GM12878 (cell line): ENCODE measurements at regions not wholly inside any gene's neighbourhood (a gene's known extent, or its start where the extent isn't known, plus 50 kb on each side); places are given as distances from the start of the nearest gene placed in this dataset.

Experiments used
- ATAC-seq: fragments of 200-7000 bp; cut with Tn5 transposase; 3 replicates; pipeline ENCODE4 v1.9.1; 2020; ENCODE audit warnings: mild to moderate bottlenecking, moderate library complexity
- BruUV-seq: library from RNA; stranded (reverse); fragments of 400-500 nt; replicated peaks from 2 replicates; lab custom pipeline; 2021; lab: Mats Ljungman, UMichigan
- CTCF ChIA-PET: fragments of 300-600 bp; sonication (Branson Sonifier 250); formaldehyde crosslinking; extraction: SDS; loops from one replicate; lab custom pipeline; 2021; ENCODE audit warnings: inconsistent platforms; lab: Yijun Ruan, JAX
- POLR2A ChIA-PET: fragments of 350-600 bp; formaldehyde crosslinking; extraction: SDS; loops from one replicate; lab custom pipeline; 2021; ENCODE audit warnings: inconsistent platforms; lab: Charles Lee
- RAD21 ChIA-PET: fragments of 300-600 bp; sonication (Branson Sonifier 250); formaldehyde crosslinking; loops from one replicate; lab custom pipeline; 2023; ENCODE audit warnings: antibody characterized with exemption; ENCODE audit not compliant: unreplicated experiment; lab: Charles Lee
- SMC1A ChIA-PET: fragments of 300-600 bp; sonication (Branson Sonifier 250); formaldehyde crosslinking; loops from one replicate; lab custom pipeline; 2023; ENCODE audit not compliant: unreplicated experiment, uncharacterized antibody; lab: Charles Lee
- DNase-seq: peaks from one replicate; pipeline ENCODE4 v3.0.0-alpha.2; 2011; ENCODE audit warnings: low read depth, low spot score
- FAIRE-seq: peaks from 3 replicates; lab custom pipeline; 2011; peaks lifted over from hg19 to GRCh38; lab: Jason Lieb, UNC
- H2AFZ ChIP-seq: 2 replicates; pipeline ENCODE4 v1.6.0; 2011; ENCODE audit warnings: low read depth, low read length, control low read depth; ENCODE audit not compliant: control insufficient read depth
- H3K27ac ChIP-seq: 2 replicates; pipeline ENCODE4 v1.5.1; 2011; ENCODE audit warnings: control low read depth; ENCODE audit not compliant: control insufficient read depth, insufficient read depth
- H3K27me3 ChIP-seq, 2 experiments: replicated peaks in 1 of 2; 2 replicates each; pipeline versions ENCODE4 v1.6.0 to v1.6.1; 2011; ENCODE audit warnings: low read length in 1 of 2; ENCODE audit not compliant: control insufficient read depth in 2 of 2, insufficient read depth in 2 of 2
- H3K36me3 ChIP-seq, 2 experiments: 2 replicates each; pipeline ENCODE4 v1.5.1; 2011; ENCODE audit warnings: low read length in 1 of 2; ENCODE audit not compliant: control insufficient read depth in 2 of 2, insufficient read depth in 2 of 2
- H3K4me1 ChIP-seq: 2 replicates; pipeline ENCODE4 v1.6.1; 2011; ENCODE audit warnings: mild to moderate bottlenecking, low read length, moderate library complexity, mixed read lengths; ENCODE audit not compliant: control insufficient read depth, insufficient read depth
- H3K4me2 ChIP-seq: 2 replicates; pipeline ENCODE4 v1.6.0; 2011; ENCODE audit warnings: control low read depth; ENCODE audit not compliant: control insufficient read depth, insufficient read depth
- H3K4me3 ChIP-seq: fragments of 200-600 bp; sonication (generic); 2 replicates; pipeline ENCODE4 v1.5.1; 2016
- H3K79me2 ChIP-seq: 2 replicates; pipeline ENCODE4 v1.6.0; 2011; ENCODE audit warnings: low read length; ENCODE audit not compliant: control insufficient read depth, insufficient read depth
- H3K9ac ChIP-seq: 2 replicates; pipeline ENCODE4 v1.8.0; 2011; ENCODE audit warnings: low read length, control low read depth, mixed read lengths; ENCODE audit not compliant: control insufficient read depth, insufficient read depth
- H3K9me3 ChIP-seq: replicated peaks from 3 replicates; pipeline ENCODE4 v1.5.1; 2011; ENCODE audit warnings: mild to moderate bottlenecking, low read length; ENCODE audit not compliant: control insufficient read depth, insufficient read depth
- H4K20me1 ChIP-seq: 2 replicates; pipeline ENCODE4 v1.6.0; 2011; ENCODE audit not compliant: control insufficient read depth, insufficient read depth
- JUNB ChIP-seq: IDR thresholded peaks from 2 replicates; pipeline ENCODE4 v1.6.1; 2016; ENCODE audit warnings: antibody characterized with exemption, mild to moderate bottlenecking
- NBN ChIP-seq: fragments of 450-650 bp; IDR thresholded peaks from 2 replicates; pipeline ENCODE4 v1.6.1; 2016
- WGBS: methylation state at CpG from one replicate; pipeline ENCODE4 v1.1.6; 2016; ENCODE audit warnings: low lambda C conversion rate; ENCODE audit not compliant: insufficient replicate concordance, insufficient coverage; ENCODE audit errors: missing lambda C conversion rate; 5-methylcytosine and 5-hydroxymethylcytosine counted together
- in situ Hi-C: fragments of 300-500 bp; cut with MboI; formaldehyde crosslinking; loops from 9 replicates; pipeline ENCODE4 v1.14.3; 2018; ENCODE audit warnings: mixed read lengths
- intact Hi-C: fragments of 100-400 bp; cut with micrococcal nuclease; formaldehyde crosslinking; loops from one replicate; pipeline ENCODE4 v1.14.2; 2022; ENCODE audit not compliant: unreplicated experiment

- H3K4me1 ChIP-seq, result peaks cover 6% of the 10 kb centered on the region
- peaks cover 6% of the 10 kb centered on the region for H3K9me3 ChIP-seq
- POLR2A ChIA-PET, result no interaction called here
- no peak for ATAC-seq
- no peak overlapping the region for H3K9ac ChIP-seq
- no TSS peak for BruUV-seq
- DNase-seq, result no peak
- no peak overlapping the region for H2AFZ ChIP-seq
- no peak overlapping the region for H3K4me3 ChIP-seq
- intact Hi-C loops, result no loop called here
- no peaks in the 10 kb centered on the region for H3K27me3 ChIP-seq
- no peaks in the 10 kb centered on the region for H4K20me1 ChIP-seq
- in situ Hi-C loops, result no loop called here
- H3K27ac ChIP-seq, result no peak overlapping the region
- SMC1A ChIA-PET, result interaction anchor here (1.4 to 2.9 kb wide), 6 partner anchors 10 to 69 kb away, joined by 3 to 11 read pairs (median 6); no protein-coding TSS in a partner anchor
- CTCF ChIA-PET, result interaction anchor here (1.1 to 1.5 kb wide), 3 partner anchors 8 to 69 kb away, joined by 3 to 6 read pairs (median 5); no protein-coding TSS in a partner anchor
- H3K36me3 ChIP-seq, result no peaks in the 10 kb centered on the region
- FAIRE-seq, result no peak
- H3K4me2 ChIP-seq, result no peak overlapping the region
- H3K79me2 ChIP-seq, result no peaks in the 10 kb centered on the region
- RAD21 ChIA-PET, result no interaction called here
- TF ChIP-seq NBN, result no peak
- TF ChIP-seq, all 136 proteins: peak for 0
These were observed 52.1 kb upstream of the IL12A start for GRCh38 chr3:159936541-159936940.

- POLR2A ChIA-PET, result no interaction called here
- WGBS, result 96% methylated on average over 4 of the region's 4 CpGs
- Histone ChIP-seq H3K9ac (no peak overlapping the region), H4K20me1 (no peaks in the 10 kb centered on the region), H3K9me3 (peaks cover 6% of the 10 kb centered on the region), H3K79me2 (no peaks in the 10 kb centered on the region), H3K4me2 (no peak overlapping the region), H3K27ac (no peak overlapping the region), H3K36me3 (no peaks in the 10 kb centered on the region), H2AFZ (no peak overlapping the region)
- no TSS peak for BruUV-seq
- CTCF ChIA-PET, result no interaction called here
- RAD21 ChIA-PET, result interaction anchor here (1.0 kb wide), 1 partner anchor 45 kb away, joined by 3 read pairs; no protein-coding TSS in a partner anchor
- no peak for DNase-seq
- no peak for ATAC-seq
- no peak for TF ChIP-seq JUNB
- TF ChIP-seq, all 136 proteins: peak for 0
- peaks cover 8% of the 10 kb centered on the region for H3K4me1 ChIP-seq
- FAIRE-seq, result no peak
- H3K27me3 ChIP-seq, result no peaks in the 10 kb centered on the region
- SMC1A ChIA-PET, result interaction anchor here (1.0 to 2.9 kb wide), 5 partner anchors 15 to 68 kb away, joined by 4 to 11 read pairs (median 6); no protein-coding TSS in a partner anchor
- intact Hi-C loops, result no loop called here
- in situ Hi-C loops, result no loop called here
- H3K4me3 ChIP-seq, result no peak overlapping the region
These were observed 51.0 kb upstream of the IL12A start for GRCh38 chr3:159937561-159938166.
